ENCODE measurements at regions not wholly inside any gene's neighbourhood (a gene's known extent, or its start where the extent isn't known, plus 50 kb on each side); places are given as distances from the start of the nearest gene placed in this dataset.

GRCh38 chr11:106415510-106415909 lies 338.0 kb downstream of the AASDHPPT start:
- DNase-seq, result no peak

GRCh38 chr11:106418791-106419190 lies 341.3 kb downstream of the AASDHPPT start:
- DNase-seq, result no peak

GRCh38 chr11:106420048-106420665 lies 342.7 kb downstream of the AASDHPPT start:
- no peak for DNase-seq

- DNase-seq, result no peak
Measured at GRCh38 chr11:106420686-106421085, 343.2 kb downstream of the AASDHPPT start.

GRCh38 chr11:106421676-106422292 lies 344.3 kb downstream of the AASDHPPT start:
- no peak for DNase-seq

- no peak for DNase-seq
Measured at GRCh38 chr11:106422583-106422982, 345.1 kb downstream of the AASDHPPT start.

GRCh38 chr11:106424111-106424510 lies 346.6 kb downstream of the AASDHPPT start:
- DNase-seq, result no peak

- no peak for DNase-seq
Measured at GRCh38 chr11:106425819-106426218, 348.4 kb downstream of the AASDHPPT start.

GRCh38 chr11:106426696-106427095 lies 349.2 kb downstream of the AASDHPPT start:
- no peak for DNase-seq

- no peak for DNase-seq
Measured at GRCh38 chr11:106427736-106428135, 350.3 kb downstream of the AASDHPPT start.

- no peak for DNase-seq
Measured at GRCh38 chr11:106442032-106442431, 364.6 kb downstream of the AASDHPPT start.

GRCh38 chr11:106446302-106446701 lies 368.8 kb downstream of the AASDHPPT start:
- DNase-seq, result no peak

- DNase-seq, result no peak
Measured at GRCh38 chr11:106446955-106447354, 369.5 kb downstream of the AASDHPPT start.

- DNase-seq, result no peak
Measured at GRCh38 chr11:106447631-106448191, 370.2 kb downstream of the AASDHPPT start.

- DNase-seq, result no peak
Measured at GRCh38 chr11:106449763-106450162, 372.3 kb downstream of the AASDHPPT start.

- no peak for DNase-seq
Measured at GRCh38 chr11:106451228-106451922, 373.9 kb downstream of the AASDHPPT start.

- no peak for DNase-seq
Measured at GRCh38 chr11:106456647-106457046, 379.2 kb downstream of the AASDHPPT start.

- no peak for DNase-seq
Measured at GRCh38 chr11:106457727-106458126, 380.3 kb downstream of the AASDHPPT start.

- no peak for DNase-seq
Measured at GRCh38 chr11:106459135-106459534, 381.7 kb downstream of the AASDHPPT start.

GRCh38 chr11:106461148-106461691 lies 383.8 kb downstream of the AASDHPPT start:
- DNase-seq, result no peak

GRCh38 chr11:106461839-106462545 lies 384.5 kb downstream of the AASDHPPT start:
- DNase-seq, result no peak

GRCh38 chr11:106463154-106463553 lies 385.7 kb downstream of the AASDHPPT start:
- no peak for DNase-seq

- no peak for DNase-seq
Measured at GRCh38 chr11:106463796-106464201, 386.3 kb downstream of the AASDHPPT start.

Data from NCI-H1436 (cell line).